Stimulated activated CD4-positive, alpha-beta T cell treated with anti-CD3 and anti-CD28 coated beads, Interleukin-15, amount 100 ng/mL, for 48 hours (primary cell): ENCODE measurements at regions not wholly inside any gene's neighbourhood (a gene's known extent, or its start where the extent isn't known, plus 50 kb on each side); places are given as distances from the start of the nearest gene placed in this dataset.
"Not testable (repeated sequence)": the region's sequence is repeated elsewhere in the genome, so short reads cannot be mapped to it uniquely, and the experiment has no call there.

ENCODE experiments used
- DNase-seq, 2 donors: peaks; one replicate each; pipeline ENCODE4 v3.0.0-alpha.2; 2020; ENCODE audit warnings: low read depth in 2 of 2

DNA sequence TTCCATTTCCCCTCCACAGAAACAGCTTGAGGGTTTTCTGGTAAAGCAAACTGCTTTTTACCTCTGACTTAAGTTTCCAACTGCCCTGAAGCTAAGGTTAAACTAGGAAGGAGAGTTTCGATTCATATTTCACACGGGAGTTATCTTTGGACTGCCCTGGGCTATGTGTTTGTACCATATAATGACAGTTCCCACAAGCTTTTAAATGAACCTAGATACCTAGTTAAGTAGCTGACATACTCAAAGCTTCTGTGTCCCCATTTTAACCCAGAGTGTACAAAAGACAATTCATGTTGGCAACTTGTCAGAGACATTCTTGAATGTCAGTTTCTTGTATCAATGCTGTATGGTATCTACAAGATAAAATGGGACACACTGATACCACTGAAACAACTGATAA, 1296.6 kb upstream of the IGFBP7 start:
- DNase-seq: no peak

DNA sequence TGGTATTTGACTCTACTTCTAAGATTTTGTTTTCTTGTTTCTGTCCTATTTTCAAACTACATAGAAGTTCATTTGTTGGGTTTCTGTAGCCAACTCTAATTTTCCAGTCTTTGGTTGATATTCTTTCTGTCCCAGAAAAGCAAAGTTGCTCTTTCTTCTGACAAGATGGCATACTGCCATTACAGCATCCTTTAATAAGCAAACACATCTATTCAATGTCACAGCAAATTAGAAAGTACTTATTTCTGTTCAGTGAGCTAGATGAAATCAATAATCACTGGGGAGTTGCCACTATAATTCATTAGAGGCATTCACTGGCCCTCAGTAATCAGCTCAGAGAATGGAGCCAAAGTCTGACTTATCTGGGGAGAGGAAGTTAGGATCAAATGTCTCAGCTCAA, 1258.0 kb upstream of the IGFBP7 start:
- DNase-seq: no peak

DNA sequence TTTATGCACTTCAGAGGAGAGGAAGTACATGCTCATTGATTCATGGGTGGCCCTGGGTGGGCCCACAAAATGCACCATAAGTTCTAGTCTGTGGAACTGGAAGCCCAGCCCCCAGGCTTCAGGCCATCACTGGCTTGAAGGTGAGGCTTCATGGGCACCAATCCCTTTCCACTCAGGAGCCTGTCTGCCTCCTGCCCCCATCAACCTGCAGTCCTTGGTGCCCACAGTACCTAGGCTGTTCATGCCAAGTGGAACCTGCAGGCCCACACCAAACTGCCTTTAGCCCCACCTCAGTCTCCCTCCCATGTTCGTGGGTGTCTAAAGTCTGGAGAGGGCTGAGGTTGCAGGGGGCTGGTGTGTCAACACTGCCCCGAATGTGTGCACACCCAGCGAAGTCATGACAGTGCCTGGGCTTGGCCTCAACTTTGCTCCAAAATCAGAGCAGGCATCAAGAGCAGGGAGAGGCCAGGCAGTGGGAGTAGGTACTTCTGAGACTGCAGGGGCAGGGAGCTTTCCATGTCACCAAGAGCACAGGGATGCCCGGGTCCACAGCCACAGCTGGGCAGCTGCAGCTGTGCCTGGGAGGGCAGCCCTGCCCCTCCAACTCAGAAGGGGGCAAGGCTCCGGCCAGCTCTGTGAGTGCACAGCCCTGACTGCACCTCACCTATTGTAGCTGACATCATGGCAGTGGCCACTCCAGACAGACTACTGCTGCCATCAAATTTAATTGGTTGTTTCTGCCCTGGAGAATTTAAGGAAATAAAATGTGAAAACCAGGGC, 1250.4 kb upstream of the IGFBP7 start:
- no peak for DNase-seq

DNA sequence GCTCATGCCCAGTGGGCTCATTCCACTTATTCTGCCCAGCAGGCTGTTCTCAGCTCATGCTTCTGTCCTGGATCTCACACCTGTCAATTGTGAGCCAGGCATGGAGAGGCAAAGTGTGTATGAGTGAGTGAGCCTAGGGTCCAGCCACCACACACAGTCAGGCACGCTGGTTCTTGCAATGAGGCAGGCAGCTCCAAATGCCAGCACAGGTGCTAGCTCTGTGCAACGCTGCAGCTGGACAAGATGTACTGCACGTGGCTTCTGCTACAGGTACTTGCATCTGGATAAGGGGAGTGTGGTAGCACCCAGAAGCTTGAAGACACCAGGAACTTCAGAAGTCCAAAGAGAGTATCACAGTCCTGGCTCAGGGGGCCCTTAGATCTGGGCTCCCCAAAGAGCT, 1249.4 kb upstream of the IGFBP7 start:
- DNase-seq: no peak

DNA sequence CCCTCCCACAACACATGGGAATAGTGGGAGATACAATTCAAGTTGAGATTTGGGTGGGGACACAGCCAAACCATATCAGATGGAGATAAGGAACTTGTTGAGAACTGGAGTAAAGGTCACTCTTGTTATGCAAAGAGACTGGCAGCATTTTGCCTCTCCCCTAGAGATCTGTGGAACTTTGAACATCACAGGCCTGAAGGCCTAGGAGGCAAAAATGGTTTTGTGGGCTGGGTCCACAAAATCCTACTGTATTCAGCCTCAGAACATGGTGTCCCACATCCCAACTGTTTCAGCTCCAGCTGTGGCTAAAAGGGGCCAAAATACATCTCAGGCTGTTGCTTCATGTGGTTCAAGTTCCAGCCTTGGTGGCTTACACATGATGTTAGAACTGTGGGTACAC, 1247.8 kb upstream of the IGFBP7 start:
- no peak for DNase-seq

DNA sequence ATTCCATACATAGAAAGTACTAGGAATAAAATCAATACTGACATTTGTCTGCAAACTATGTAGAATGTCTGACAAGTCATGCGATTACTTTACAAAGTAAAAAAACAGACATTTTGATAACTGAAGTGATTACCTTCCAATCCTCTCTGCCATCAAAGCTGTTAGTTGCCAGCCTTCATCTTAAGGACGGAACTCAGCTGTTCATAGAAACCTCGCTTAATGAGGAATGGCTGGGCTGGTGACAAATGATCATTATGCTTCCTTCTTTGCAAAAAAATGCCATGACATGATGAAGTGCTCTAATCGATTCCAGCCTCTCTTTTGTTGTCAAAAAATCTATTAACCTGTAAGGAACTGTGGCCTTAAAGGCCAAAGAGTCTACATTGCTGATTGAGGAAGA, 1214.9 kb upstream of the IGFBP7 start:
- DNase-seq: no peak

DNA sequence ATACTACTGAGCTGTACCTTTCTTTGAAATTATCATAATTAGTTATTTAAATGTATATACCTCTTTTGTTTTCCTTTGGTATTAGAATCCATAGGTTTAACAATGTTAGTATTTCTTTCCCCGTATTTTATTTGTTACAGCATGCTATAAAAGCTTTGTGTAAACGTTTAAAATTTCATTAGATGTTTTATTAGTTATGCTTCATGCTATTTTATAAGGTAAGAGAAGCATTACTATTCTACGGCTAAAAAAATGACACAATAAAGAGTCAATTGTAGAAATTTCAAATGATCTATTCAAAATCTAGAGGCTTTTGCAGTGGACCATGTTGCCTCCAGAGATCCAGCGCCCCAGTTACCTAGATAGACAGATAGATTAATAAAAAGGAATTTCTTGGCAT, 1203.3 kb upstream of the IGFBP7 start:
- no peak for DNase-seq

DNA sequence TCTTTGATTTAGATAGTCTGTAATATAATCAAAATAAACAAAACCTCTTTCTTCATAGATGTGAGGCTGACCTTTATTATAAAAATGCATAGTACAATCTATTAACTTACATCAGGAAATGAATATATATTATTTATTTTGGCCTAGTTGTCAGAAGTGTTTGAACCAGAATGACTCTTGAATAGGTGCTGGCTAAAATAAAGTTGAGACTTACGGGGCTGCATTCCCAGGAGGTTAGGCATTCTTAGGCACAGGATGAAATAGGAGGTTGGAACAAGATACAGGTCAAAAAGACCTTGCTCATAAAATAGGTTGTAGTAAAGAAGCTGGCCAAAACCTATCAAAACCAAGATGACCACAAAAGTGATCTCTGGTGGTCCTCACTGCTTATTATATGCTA, 1193.3 kb upstream of the IGFBP7 start:
- no peak for DNase-seq

DNA sequence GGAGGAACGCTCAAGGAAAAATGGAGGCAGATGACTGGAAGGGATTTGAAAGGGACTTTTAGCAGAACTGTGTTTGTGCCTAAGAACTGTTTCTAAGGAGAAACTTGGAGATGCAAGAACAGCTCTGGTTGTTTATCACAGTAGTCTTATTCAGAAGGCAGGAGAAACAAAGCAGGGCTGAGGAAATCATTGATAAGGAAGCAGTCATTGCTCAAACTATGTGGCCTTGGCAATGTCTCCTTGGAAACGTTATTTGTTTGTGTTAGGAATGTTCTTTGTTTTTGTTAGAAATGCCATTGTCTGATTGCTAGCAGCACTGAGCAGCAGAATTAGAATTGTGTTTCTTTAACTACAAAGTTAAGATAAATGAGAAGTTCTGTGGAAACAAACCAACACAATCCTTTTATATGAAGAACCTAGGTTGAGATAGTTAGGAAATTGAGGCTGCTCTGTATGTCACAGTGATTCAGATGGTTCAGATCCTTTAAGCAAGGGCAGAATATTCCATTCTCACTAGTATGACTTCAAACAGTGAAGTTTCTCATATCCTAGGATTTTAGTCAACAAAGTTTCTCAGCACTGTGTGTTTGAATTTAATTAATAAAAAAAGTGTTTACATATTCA, 1191.3 kb upstream of the IGFBP7 start:
- DNase-seq: no peak

DNA sequence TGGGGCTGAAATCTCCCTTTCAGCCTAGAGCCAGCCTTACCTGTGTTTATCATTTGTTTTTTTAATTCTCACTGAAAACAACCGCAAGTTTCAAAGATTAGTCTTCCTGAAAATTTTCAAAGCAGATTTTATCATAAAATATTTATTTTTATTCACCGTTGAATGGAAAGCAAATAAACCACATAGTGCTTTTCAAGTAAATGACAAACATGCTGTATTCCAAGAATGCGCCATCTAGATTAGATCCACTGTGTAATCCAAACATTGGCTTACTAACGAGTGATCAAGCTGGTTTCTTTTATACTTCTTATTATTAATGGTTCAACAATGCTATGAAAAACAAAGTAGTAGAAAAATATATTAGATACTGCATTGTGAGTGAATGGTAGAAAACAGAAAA, 1176.2 kb upstream of the IGFBP7 start:
- DNase-seq: no peak

DNA sequence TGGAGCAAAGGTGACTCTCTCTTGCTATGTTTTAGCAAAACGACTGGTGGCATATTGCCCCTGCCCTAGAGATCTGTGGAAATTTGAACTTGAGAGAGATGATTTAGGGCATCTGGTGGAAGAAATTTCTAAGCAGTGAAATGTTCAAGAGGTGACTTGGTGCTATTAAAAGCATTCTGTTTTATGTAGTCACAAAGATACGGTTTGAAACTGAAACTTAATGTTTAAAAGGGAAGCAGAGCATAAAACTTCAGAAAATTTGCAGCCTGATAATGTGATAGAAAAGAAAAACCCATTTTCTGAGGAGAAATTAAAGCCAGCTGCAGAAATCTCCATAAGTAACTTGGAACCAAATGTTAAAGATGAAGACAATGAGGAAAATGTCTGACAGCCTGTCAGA, 1170.7 kb upstream of the IGFBP7 start:
- DNase-seq: not testable (repeated sequence)

DNA sequence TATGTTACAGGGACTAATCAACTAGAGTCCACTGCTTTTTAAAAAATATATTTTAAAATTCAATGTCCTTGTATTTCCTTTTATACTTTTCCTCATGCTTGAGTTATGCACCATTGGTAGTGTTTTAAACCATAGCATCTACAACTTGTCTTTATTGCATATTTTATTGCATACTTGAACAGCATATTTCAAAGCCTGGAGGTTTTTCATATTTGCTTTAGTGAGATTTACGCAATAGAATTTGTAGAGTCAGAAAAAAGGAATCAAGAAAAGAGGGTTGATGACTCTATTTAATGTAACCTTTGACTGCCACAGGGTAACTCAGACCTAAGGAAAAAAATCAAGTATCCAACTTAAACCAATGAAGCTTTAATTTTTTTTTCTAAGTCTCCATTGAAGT, 1165.7 kb upstream of the IGFBP7 start:
- no peak for DNase-seq

DNA sequence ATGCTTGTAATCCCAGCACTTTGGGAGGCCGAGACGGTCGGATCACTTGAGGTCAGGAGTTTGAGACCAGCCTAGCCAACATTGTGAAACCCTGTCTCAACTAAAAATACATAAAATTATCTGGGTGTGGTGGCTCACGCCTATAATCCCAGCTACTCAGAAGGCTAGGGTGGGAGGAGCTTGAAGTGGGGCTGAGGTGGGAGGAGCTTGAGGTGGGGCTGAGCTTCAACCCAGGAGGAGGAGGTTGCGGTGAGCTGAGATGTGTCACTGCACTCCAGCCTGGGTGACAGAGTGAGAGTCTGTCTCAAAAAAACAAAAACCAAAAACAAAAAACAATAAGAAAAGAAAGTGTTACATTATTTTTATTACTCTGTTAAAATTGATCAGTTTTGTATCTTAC, 1164.4 kb upstream of the IGFBP7 start:
- no peak for DNase-seq

DNA sequence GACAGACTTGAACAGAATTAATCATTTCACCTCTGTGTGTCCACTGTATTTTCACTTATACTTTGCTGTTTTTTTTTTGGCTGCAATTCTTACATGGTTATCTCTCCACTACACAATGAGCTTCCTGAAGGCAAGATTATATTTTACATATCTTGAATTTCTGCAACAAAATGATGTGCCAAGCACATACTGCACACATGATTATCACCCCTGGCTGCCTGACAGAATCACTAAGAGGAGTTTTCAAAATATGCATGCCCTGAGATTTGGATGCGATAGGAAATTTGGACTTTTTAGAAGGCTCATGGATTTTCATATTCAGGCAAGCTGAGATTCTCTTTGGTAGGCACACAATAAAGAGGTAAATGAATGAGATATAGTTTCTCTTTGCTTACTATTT, 1162.1 kb upstream of the IGFBP7 start:
- DNase-seq: no peak

DNA sequence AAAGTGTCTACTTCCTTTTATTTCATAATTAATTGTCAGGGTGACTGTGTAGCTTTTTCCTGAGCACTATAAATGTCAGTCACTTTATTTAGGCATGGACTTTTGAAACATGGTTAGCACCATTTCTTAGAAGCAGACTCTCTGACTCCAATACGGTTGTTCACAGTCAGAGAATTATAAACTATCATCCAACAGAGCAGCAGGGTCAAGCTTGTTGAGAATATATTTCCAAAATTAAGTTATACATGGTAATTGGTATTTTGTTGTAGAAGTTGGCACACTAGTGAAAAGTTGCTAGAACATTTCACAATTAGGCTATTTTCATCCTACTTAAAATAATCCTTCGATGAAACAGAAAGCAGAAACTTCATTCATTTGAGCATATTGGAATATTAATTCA, 1155.5 kb upstream of the IGFBP7 start:
- no peak for DNase-seq

DNA sequence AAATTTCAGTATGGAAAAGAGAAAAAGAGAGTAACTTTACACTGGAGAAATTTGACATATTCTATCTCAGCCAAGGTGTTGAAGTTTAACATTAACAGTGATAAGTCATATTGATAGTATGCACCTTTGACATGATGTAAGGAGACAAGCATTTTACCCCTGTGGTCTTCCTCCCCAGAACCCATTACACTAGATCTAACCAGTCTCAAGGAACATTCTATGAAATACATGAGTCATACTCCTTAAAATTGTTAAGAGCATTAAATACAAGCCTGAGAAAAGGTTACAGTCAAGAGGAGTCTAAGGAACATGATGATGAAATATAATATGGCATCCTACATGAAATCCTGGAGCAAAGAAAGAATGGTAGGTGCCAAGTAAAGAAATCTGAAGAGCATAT, 1151.3 kb upstream of the IGFBP7 start:
- no peak for DNase-seq

DNA sequence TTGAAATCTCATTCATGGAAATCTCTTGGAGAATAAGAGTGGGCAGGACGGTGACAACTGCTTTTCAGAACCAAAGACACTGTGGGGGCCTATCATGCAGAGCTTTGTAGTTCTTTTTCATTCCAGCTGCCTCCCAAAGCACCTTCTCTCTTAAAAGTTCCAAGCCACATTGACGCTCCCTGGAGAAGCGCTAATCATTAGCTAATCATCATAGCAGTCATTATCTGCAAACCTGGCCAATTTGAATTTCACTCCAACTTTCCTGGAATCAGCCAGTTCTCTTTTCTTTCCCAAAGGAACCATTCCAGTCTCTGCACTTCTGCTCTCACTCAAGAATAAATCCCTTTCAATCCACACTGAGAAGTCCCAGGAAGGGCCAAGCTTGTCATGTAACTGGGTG, 1144.1 kb upstream of the IGFBP7 start:
- DNase-seq: no peak

DNA sequence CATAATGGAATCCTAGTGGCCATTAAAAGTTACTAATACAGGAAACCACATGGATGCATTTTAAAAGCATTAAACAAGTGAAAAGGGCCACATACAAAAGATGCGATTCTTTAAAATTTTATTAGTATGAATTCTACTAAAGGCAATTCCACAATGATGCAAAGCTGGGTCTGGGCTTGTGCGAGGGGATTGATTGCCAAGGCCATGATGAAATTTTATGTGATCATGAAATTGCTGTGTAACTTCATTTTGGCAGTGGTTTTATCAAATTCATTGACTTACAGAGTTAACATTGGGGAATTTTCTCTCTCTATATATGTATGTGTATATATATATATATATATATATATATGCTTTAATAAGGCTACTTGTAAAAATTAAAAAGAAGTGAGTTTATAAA, 1142.5 kb upstream of the IGFBP7 start:
- no peak for DNase-seq

DNA sequence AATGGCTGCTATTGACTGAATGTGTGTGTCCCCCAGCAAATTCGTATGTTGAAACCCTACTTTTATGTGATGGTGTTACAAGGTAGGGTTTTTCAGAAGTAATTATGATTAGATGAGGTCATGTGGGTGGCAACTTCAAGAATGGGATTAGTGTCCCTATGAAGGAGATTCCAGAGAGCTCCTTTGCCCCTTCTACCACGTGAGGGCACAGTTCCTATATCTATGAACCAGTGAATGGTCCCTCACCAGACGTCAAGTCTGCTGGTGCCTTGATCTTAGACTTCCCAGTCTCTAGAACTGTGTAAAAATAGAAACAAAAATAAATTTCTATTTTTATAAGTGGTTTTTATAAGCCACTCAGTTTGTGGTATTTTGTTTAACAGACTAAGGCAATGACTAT, 1137.6 kb upstream of the IGFBP7 start:
- DNase-seq: no peak

DNA sequence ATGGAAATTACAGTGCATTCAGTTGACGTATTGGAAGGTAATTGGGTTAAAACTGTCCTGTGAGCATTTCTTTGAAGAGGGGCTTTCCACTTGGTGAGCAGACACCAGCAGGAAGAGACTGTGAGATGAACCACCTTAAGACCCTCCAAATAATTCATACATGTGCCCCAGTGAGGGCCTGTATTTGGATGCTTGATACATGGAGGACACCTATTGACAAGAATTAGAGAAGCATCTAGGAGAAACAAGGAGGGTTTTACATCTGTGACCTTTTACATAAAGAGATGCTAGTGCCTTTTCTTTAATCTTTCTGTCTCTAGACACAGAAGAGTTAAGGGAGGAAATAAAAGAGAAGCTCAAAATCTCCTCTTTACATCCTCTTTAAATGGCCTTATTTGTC, 1115.3 kb upstream of the IGFBP7 start:
- DNase-seq: no peak

DNA sequence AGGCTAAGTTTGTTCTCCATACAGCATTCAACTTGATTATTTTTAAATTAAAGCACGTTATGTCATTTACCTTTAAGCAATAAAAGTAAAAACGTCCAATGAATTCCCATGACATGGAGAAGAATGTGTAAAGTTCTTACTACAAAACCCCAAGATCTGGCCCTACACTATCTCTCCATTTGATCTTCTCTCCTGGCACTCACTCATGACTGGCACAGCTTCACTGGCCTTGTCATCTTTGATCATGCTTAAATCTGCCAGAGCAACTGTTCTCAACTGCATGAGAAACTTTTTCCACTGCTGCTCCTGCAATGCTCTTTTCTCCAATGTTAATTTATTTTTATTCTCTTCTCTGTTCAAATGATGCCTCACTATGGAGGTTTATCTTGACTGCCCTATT, 1109.0 kb upstream of the IGFBP7 start:
- DNase-seq: no peak

DNA sequence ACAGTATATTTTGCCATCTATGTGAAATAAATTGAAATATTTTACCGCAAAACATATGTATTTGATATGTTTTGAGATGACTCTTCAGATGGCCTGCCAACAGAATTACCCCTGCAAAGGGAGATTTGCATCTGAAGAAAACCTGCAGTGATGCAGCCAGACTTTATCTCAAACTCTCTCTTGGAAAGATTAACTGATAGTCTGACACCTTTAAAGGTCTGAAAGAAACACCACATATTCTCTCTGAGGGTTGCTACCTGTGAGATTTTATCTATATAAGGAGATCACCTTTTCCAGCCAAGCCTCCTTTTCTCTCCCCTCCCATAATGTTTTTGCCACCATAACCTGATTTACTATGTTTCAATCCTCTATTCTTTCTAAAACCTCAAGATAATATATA, 1106.3 kb upstream of the IGFBP7 start:
- DNase-seq: no peak

DNA sequence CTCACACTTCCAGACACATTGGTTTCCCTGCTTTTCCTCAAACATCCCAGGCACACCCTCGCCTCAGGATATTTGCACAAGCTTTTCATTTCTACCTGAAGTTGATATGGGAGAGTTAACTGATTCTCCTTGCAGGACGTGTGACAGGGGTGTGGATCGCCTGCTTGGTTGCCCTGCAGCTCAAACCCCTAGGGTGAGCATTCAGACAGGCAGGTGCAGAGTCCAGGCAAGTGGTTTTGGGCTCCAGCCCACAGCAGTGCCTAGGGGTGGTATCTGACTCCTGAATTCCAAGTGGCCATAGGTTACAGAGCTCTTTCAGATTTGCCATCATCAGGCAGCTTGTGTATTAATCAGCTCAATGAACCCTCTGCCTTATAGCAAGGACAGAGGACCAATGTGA, 1104.2 kb upstream of the IGFBP7 start:
- no peak for DNase-seq

DNA sequence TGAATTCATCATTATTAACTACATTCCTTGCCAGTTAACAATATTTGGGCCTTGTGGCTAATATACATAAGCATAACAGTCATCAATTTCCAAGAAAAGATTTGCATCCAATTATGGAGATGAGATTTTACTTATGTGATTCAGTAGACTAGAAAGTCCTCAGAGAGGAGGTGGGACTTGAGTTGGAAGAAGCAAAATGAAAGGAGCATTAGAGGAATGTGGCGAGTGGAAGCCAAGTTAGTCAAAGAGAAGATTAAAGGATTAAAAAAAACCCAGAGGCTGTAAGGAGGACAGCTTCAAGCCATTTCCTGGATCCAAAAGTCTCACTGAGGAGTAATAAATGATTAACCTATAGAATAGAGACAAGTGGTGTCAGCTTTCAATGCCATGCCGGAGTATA, 1099.4 kb upstream of the IGFBP7 start:
- no peak for DNase-seq
